ENCODE measurements at regions not wholly inside any gene's neighbourhood (a gene's known extent, or its start where the extent isn't known, plus 50 kb on each side); places are given as distances from the start of the nearest gene placed in this dataset.

- Histone ChIP-seq H3K4me2 (peak overlapping the region; percentile 58; the same call in 1 of the 2 replicates), H4K20me1 (replicated peaks; ENCODE audit: insufficient read depth) (no peaks in the 10 kb centered on the region), H3K4me3 (no peak overlapping the region), H2AFZ (peak overlapping the region; percentile 49; the same call in 1 of the 2 replicates), H3K4me1 (ENCODE audit: insufficient read depth) (peaks cover 23% of the 10 kb centered on the region), H3K27me3 (ENCODE audit: insufficient read depth) (no peaks in the 10 kb centered on the region), H3F3A (replicated peaks; ENCODE audit: low read depth) (no peaks in the 10 kb centered on the region), H3K9me2 (ENCODE audit: insufficient read depth) (peaks cover 24% of the 10 kb centered on the region), H3K36me3 (ENCODE audit: insufficient read depth) (0 out of 2 replicates have a peak, but pooled peaks cover 4% of the 10 kb centered on the region), H3K79me2 (replicated peaks; ENCODE audit: insufficient read depth) (no peaks in the 10 kb centered on the region), H3K27ac (ENCODE audit: low read depth) (peak overlapping the region; percentile 8; the same call in 1 of the 2 replicates)
- Mint-ChIP-seq H3K4me3 (no peak overlapping the region), H3K27ac (peak overlapping the region; percentile 5; the same call in 1 of the 2 replicates), H3K9me3 (peaks cover 18% of the 10 kb centered on the region), H3K4me1 (peaks cover 25% of the 10 kb centered on the region), H3K36me3 (ENCODE audit: low read depth) (peaks cover 19% of the 10 kb centered on the region; the same call in 2 of the 3 replicates), H3K27me3 (ENCODE audit: insufficient read depth, low read depth, poor library complexity) (peaks cover 6% of the 10 kb centered on the region)
- DNase-seq (ENCODE audit: low spot score) = peak; percentile 2
- ATAC-seq = no peak
- no peak for TF ChIP-seq ZNF462 (CRISPR knock-in tag; IDR thresholded peaks at IDR 0.05)
- no peak for TF ChIP-seq ZNF331 (CRISPR knock-in tag; IDR thresholded peaks at IDR 0.05; ENCODE audit: low read depth)
- TF ChIP-seq NANOG (IDR thresholded peaks at IDR 0.05; ENCODE audit: borderline replicate concordance) = 0 out of 2 replicates have a peak, but pooled peaks have one; percentile 13
Observed at GRCh38 chr6:15962449-15962764, 166.5 kb upstream of the MYLIP start.

- Mint-ChIP-seq H3K4me1 (peaks cover 29% of the 10 kb centered on the region), H3K27ac (peak overlapping the region; percentile 5; the same call in 1 of the 2 replicates), H3K4me3 (no peak overlapping the region), H3K27me3 (ENCODE audit: insufficient read depth, low read depth, poor library complexity) (peaks cover 6% of the 10 kb centered on the region), H3K9me3 (peaks cover 18% of the 10 kb centered on the region), H3K36me3 (ENCODE audit: low read depth) (peaks cover 19% of the 10 kb centered on the region; the same call in 2 of the 3 replicates)
- no peak overlapping the region for H3K4me3 ChIP-seq
- H3K4me2 ChIP-seq = peak overlapping the region; percentile 58; the same call in 1 of the 2 replicates
- H3K4me1 ChIP-seq (ENCODE audit: insufficient read depth) = peaks cover 28% of the 10 kb centered on the region
- ATAC-seq = peak; percentile 58
- H3K36me3 ChIP-seq (ENCODE audit: insufficient read depth) = 0 out of 2 replicates have a peak, but pooled peaks cover 4% of the 10 kb centered on the region
- no peaks in the 10 kb centered on the region for H3F3A ChIP-seq (replicated peaks; ENCODE audit: low read depth)
- peaks cover 24% of the 10 kb centered on the region for H3K9me2 ChIP-seq (ENCODE audit: insufficient read depth)
- peak overlapping the region; percentile 49 for H2AFZ ChIP-seq
- DNase-seq (ENCODE audit: low spot score) = no peak
- peak overlapping the region; percentile 8; the same call in 1 of the 2 replicates for H3K27ac ChIP-seq (ENCODE audit: low read depth)
- no peaks in the 10 kb centered on the region for H3K79me2 ChIP-seq (replicated peaks; ENCODE audit: insufficient read depth)
- H3K27me3 ChIP-seq (ENCODE audit: insufficient read depth) = no peaks in the 10 kb centered on the region
- no peaks in the 10 kb centered on the region for H4K20me1 ChIP-seq (replicated peaks; ENCODE audit: insufficient read depth)
- TF ChIP-seq CTCF (conservative IDR thresholded peaks at IDR 0.05; ENCODE audit: low read depth in 2 of 2) (no peak), CREB1 (CRISPR knock-in tag; IDR thresholded peaks at IDR 0.05; ENCODE audit: low read depth) (no peak), ETS1 (IDR thresholded peaks at IDR 0.05) (no peak; the same call in 1 of the 2 replicates), EZH2 (IDR thresholded peaks at IDR 0.05; ENCODE audit: low read depth, unreplicated experiment) (no peak), ZNF331 (CRISPR knock-in tag; IDR thresholded peaks at IDR 0.05; ENCODE audit: low read depth) (no peak)
Observed at GRCh38 chr6:15961635-15962448, 167.0 kb upstream of the MYLIP start.
